ENCODE measurements at regions not wholly inside any gene's neighbourhood (a gene's known extent, or its start where the extent isn't known, plus 50 kb on each side); places are given as distances from the start of the nearest gene placed in this dataset.

GRCh38 chr13:69178000-69178399, 929.6 kb upstream of the ATXN8OS start:
- BruUV-seq (replicated peaks) = no TSS peak
- no peaks in the 10 kb centered on the region for H3K36me3 ChIP-seq (ENCODE audit: control insufficient read depth, insufficient read depth, low read length)
- no peak overlapping the region for H3K4me3 ChIP-seq (ENCODE audit: low read depth in 2 of 2, low read length in 2 of 2)
- ATAC-seq (no peak), DNase-seq (ENCODE audit: low read depth, low spot score) (no peak)
- ChIA-PET POLR2A (no interaction called here), CTCF (no interaction called here)
- TF ChIP-seq TCF7L2 (IDR thresholded peaks at IDR 0.05; ENCODE audit: low read depth, low read length) = no peak
- TF ChIP-seq, protein P1, sequence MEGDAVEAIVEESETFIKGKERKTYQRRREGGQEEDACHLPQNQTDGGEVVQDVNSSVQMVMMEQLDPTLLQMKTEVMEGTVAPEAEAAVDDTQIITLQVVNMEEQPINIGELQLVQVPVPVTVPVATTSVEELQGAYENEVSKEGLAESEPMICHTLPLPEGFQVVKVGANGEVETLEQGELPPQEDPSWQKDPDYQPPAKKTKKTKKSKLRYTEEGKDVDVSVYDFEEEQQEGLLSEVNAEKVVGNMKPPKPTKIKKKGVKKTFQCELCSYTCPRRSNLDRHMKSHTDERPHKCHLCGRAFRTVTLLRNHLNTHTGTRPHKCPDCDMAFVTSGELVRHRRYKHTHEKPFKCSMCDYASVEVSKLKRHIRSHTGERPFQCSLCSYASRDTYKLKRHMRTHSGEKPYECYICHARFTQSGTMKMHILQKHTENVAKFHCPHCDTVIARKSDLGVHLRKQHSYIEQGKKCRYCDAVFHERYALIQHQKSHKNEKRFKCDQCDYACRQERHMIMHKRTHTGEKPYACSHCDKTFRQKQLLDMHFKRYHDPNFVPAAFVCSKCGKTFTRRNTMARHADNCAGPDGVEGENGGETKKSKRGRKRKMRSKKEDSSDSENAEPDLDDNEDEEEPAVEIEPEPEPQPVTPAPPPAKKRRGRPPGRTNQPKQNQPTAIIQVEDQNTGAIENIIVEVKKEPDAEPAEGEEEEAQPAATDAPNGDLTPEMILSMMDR (IDR thresholded peaks at IDR 0.05) = no peak
- no peak for TF ChIP-seq POLR2AphosphoS5 (IDR thresholded peaks at IDR 0.05; ENCODE audit: low read depth, low read length)
- TF ChIP-seq, protein P2, sequence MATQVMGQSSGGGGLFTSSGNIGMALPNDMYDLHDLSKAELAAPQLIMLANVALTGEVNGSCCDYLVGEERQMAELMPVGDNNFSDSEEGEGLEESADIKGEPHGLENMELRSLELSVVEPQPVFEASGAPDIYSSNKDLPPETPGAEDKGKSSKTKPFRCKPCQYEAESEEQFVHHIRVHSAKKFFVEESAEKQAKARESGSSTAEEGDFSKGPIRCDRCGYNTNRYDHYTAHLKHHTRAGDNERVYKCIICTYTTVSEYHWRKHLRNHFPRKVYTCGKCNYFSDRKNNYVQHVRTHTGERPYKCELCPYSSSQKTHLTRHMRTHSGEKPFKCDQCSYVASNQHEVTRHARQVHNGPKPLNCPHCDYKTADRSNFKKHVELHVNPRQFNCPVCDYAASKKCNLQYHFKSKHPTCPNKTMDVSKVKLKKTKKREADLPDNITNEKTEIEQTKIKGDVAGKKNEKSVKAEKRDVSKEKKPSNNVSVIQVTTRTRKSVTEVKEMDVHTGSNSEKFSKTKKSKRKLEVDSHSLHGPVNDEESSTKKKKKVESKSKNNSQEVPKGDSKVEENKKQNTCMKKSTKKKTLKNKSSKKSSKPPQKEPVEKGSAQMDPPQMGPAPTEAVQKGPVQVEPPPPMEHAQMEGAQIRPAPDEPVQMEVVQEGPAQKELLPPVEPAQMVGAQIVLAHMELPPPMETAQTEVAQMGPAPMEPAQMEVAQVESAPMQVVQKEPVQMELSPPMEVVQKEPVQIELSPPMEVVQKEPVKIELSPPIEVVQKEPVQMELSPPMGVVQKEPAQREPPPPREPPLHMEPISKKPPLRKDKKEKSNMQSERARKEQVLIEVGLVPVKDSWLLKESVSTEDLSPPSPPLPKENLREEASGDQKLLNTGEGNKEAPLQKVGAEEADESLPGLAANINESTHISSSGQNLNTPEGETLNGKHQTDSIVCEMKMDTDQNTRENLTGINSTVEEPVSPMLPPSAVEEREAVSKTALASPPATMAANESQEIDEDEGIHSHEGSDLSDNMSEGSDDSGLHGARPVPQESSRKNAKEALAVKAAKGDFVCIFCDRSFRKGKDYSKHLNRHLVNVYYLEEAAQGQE (IDR thresholded peaks at IDR 0.05; ENCODE audit: insufficient read depth in 1 of 2, low read depth in 2 of 2, low read length in 1 of 2) = no peak
- no peak for TF ChIP-seq SIN3A (IDR thresholded peaks at IDR 0.05; ENCODE audit: borderline replicate concordance, insufficient read depth, low read depth, low read length)
- no peak overlapping the region for H3K27ac ChIP-seq (ENCODE audit: low read length)
- H3K27me3 ChIP-seq (ENCODE audit: control insufficient read depth, insufficient read depth, low read length) = no peaks in the 10 kb centered on the region
- no peaks in the 10 kb centered on the region for H3K4me1 ChIP-seq (ENCODE audit: control insufficient read depth, insufficient read depth, low read length)
- no peaks in the 10 kb centered on the region for H3K9me3 ChIP-seq (ENCODE audit: control insufficient read depth, insufficient read depth, low read depth, low read length)
- intact Hi-C loops (cut with micrococcal nuclease; ENCODE audit: unreplicated experiment) = no loop called here
- in situ Hi-C loops (cut with HindIII; ENCODE audit: low pct_unique_long_range_greater_than_20kb, low sequenced_read_pairs) = no loop called here

DNA sequence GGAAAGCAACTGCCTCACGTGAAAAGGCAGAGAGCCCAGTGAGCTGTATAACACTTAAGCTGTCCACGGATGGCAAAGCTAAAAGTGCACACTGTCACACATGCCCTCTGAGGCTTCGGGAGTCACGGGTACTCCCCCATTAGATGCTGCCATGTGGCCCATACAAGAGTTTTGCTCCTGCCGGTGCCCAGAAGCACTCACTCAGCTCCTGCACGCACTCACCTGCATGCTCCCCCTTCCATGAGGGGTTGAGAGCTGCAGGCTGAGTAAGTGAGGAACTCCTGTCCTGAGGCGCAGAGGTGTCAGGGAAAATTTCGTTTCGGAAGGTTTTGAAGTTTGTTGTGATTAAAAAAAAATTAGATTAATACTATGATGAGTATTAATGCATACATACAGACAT, 939.2 kb upstream of the ATXN8OS start:
- DNase-seq (ENCODE audit: low read depth, low spot score) = no peak
- no peaks in the 10 kb centered on the region for H3K9me3 ChIP-seq (ENCODE audit: control insufficient read depth, insufficient read depth, low read depth, low read length)
- ATAC-seq = no peak
- CTCF ChIA-PET = no interaction called here
- no peaks in the 10 kb centered on the region for H3K4me1 ChIP-seq (ENCODE audit: control insufficient read depth, insufficient read depth, low read length)
- BruUV-seq (replicated peaks) = no TSS peak
- in situ Hi-C loops (cut with HindIII; ENCODE audit: low pct_unique_long_range_greater_than_20kb, low sequenced_read_pairs) = no loop called here
- intact Hi-C loops (cut with micrococcal nuclease; ENCODE audit: unreplicated experiment) = no loop called here
- TF ChIP-seq SIN3A (IDR thresholded peaks at IDR 0.05; ENCODE audit: borderline replicate concordance, insufficient read depth, low read depth, low read length) (no peak), POLR2AphosphoS5 (IDR thresholded peaks at IDR 0.05; ENCODE audit: low read depth, low read length) (no peak), TCF7L2 (IDR thresholded peaks at IDR 0.05; ENCODE audit: low read depth, low read length) (no peak)
- TF ChIP-seq, protein P1 (IDR thresholded peaks at IDR 0.05) = no peak
- H3K36me3 ChIP-seq (ENCODE audit: control insufficient read depth, insufficient read depth, low read length) = no peaks in the 10 kb centered on the region
- POLR2A ChIA-PET = no interaction called here
- no peak overlapping the region for H3K27ac ChIP-seq (ENCODE audit: low read length)
- no peaks in the 10 kb centered on the region for H3K27me3 ChIP-seq (ENCODE audit: control insufficient read depth, insufficient read depth, low read length)
- H3K4me3 ChIP-seq (ENCODE audit: low read depth in 2 of 2, low read length in 2 of 2) = no peak overlapping the region
